DOHH2 (cell line): ENCODE measurements at regions not wholly inside any gene's neighbourhood (a gene's known extent, or its start where the extent isn't known, plus 50 kb on each side); places are given as distances from the start of the nearest gene placed in this dataset.

Source experiments
- CTCF ChIP-seq: fragments of 200-600 bp; sonication (generic); IDR thresholded peaks from one replicate; pipeline ENCODE4 v1.5.1; 2014; ENCODE audit warnings: antibody characterized with exemption, mild to moderate bottlenecking, low read depth, low read length; ENCODE audit not compliant: poor library complexity, severe bottlenecking
- EZH2phosphoT487 ChIP-seq: fragments of 200-600 bp; sonication (generic); IDR thresholded peaks from 2 replicates; pipeline ENCODE4 v1.6.1; 2017; ENCODE audit warnings: borderline replicate concordance, mild to moderate bottlenecking, antibody characterized with exemption, low read length, moderate library complexity, mixed read lengths

- TF ChIP-seq CTCF (no peak), EZH2phosphoT487 (no peak)
Observed at GRCh38 chr5:81808106-81808505, 57.2 kb upstream of the SSBP2 start.
